PFSK-1 (cell line): ENCODE measurements at regions not wholly inside any gene's neighbourhood (a gene's known extent, or its start where the extent isn't known, plus 50 kb on each side); places are given as distances from the start of the nearest gene placed in this dataset.

ENCODE experiments used
- FOXP2 ChIP-seq: optimal IDR thresholded peaks from 2 replicates; pipeline ENCODE3; 2011; ENCODE audit warnings: borderline replicate concordance, control low read depth, inconsistent platforms; ENCODE audit not compliant: insufficient read depth; ENCODE audit errors: extremely low read length, extremely low read depth
- POLR2AphosphoS5 ChIP-seq: IDR thresholded peaks from 2 replicates; pipeline ENCODE4 v1.6.1; 2012; ENCODE audit warnings: low read depth, mild to moderate bottlenecking, control low read depth, low read length, moderate library complexity
- SIN3A ChIP-seq: IDR thresholded peaks from 2 replicates; pipeline ENCODE4 v1.6.1; 2012; ENCODE audit warnings: mild to moderate bottlenecking, low read length, moderate library complexity, borderline replicate concordance; ENCODE audit not compliant: insufficient read depth
- TAF1 ChIP-seq: IDR thresholded peaks from 2 replicates; pipeline ENCODE4 v1.6.1; 2012; ENCODE audit warnings: low read length, control low read depth, borderline replicate concordance; ENCODE audit not compliant: insufficient read depth
- TF ChIP-seq, protein P1 (sequence below), 2 experiments: IDR thresholded peaks; 2 replicates each; pipeline versions ENCODE4 v1.6.1 to v1.8.0; 2011 to 2012; ENCODE audit warnings: low read depth in 2 of 2, low read length in 2 of 2, control low read depth in 1 of 2, inconsistent platforms in 1 of 2, mild to moderate bottlenecking in 1 of 2, moderate library complexity in 1 of 2; ENCODE audit not compliant: insufficient read depth in 1 of 2

DNA sequence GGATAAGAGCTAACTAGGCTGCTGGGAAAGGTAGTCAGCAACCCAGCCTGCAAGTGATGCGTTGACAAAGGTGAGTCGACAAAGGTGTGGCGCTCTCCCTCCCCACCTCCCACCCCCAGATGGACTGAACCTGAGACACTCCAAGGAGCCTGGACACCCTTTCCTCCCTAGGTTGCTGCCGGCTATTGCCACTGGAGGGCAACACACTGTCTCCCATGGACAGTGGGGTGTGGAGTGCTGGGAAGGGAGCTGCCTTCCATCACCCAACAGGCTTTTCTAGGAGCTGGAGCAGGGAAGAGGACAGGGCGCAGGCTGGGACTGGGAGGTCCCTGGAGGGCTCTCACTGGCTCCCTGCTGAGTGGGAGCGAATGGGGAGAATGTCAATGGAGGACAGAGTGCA lies 75.4 kb upstream of the ARAP3 start:
- TF ChIP-seq SIN3A (no peak), POLR2AphosphoS5 (no peak), TAF1 (no peak), FOXP2 (peak; percentile 47)
- TF ChIP-seq, protein P1, sequence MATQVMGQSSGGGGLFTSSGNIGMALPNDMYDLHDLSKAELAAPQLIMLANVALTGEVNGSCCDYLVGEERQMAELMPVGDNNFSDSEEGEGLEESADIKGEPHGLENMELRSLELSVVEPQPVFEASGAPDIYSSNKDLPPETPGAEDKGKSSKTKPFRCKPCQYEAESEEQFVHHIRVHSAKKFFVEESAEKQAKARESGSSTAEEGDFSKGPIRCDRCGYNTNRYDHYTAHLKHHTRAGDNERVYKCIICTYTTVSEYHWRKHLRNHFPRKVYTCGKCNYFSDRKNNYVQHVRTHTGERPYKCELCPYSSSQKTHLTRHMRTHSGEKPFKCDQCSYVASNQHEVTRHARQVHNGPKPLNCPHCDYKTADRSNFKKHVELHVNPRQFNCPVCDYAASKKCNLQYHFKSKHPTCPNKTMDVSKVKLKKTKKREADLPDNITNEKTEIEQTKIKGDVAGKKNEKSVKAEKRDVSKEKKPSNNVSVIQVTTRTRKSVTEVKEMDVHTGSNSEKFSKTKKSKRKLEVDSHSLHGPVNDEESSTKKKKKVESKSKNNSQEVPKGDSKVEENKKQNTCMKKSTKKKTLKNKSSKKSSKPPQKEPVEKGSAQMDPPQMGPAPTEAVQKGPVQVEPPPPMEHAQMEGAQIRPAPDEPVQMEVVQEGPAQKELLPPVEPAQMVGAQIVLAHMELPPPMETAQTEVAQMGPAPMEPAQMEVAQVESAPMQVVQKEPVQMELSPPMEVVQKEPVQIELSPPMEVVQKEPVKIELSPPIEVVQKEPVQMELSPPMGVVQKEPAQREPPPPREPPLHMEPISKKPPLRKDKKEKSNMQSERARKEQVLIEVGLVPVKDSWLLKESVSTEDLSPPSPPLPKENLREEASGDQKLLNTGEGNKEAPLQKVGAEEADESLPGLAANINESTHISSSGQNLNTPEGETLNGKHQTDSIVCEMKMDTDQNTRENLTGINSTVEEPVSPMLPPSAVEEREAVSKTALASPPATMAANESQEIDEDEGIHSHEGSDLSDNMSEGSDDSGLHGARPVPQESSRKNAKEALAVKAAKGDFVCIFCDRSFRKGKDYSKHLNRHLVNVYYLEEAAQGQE (IDR thresholded peaks at IDR 0.05; ENCODE audit: insufficient read depth in 1 of 2, low read depth in 2 of 2, low read length in 2 of 2) = peak; percentile 41 to 67; a peak in 2 of 4 replicates

DNA sequence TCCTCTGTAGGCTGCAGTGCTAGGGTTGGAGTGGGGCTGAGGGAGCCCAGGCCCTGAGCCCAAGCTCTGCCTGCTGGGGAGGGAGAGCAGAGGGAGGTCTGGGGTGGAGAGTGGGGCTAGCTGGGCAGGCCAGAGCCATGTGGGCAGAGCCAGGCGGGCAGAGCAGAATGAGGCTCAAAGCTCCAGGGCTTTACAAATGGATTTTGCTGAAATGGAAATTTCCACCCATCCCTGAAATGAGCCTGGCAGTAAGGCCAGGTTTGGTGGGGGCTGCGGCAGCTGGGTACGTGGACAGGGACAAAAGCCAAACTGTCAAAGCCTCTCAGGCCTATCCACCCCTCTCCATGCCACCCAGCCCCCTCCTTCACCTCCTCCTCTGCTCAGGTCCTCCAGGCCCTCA lies 74.2 kb upstream of the ARAP3 start:
- TF ChIP-seq, protein P1 (IDR thresholded peaks at IDR 0.05; ENCODE audit: insufficient read depth in 1 of 2, low read depth in 2 of 2, low read length in 2 of 2) = no peak
- no peak for TF ChIP-seq SIN3A
- no peak for TF ChIP-seq FOXP2
- no peak for TF ChIP-seq POLR2AphosphoS5
- TF ChIP-seq TAF1 = no peak

DNA sequence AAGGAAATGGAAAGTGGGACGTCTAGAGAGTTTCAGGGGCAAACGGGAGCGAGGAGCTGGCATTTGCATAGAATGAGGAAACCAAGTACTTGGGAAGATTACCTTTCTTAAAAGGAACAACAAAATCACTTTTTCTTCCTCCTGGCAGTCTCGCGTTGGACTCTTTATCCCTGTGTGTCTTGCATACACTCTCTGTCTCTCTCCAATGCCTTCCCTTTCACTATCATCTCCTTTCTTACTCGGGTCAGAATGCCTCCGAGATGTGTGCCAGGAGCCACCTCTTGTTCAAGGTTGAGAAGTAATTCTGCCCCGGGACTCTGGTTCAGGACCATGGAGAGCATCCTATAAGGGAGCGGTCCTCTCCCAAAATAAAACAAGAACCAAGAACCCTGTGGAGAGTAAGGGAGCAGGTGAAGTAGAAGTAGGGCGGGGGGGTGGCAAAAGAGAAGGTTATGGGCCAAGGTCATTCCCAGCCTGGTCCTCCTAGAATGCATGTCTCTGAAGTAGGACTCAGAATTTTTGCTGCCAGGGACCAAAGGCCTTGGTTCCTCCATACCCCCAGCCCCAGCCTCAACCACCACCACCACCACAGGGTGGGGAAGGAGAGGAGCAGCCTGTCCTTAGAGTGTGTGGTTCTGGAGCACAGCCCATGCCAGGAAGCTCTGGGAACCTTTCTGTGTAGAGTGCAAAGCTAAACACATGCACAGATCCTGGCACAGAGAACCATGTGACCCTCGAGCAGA lies 72.1 kb upstream of the ARAP3 start:
- TF ChIP-seq, protein P1 (IDR thresholded peaks at IDR 0.05; ENCODE audit: insufficient read depth in 1 of 2, low read depth in 2 of 2, low read length in 2 of 2) = peak; percentile 93 to 97
- no peak for TF ChIP-seq FOXP2

DNA sequence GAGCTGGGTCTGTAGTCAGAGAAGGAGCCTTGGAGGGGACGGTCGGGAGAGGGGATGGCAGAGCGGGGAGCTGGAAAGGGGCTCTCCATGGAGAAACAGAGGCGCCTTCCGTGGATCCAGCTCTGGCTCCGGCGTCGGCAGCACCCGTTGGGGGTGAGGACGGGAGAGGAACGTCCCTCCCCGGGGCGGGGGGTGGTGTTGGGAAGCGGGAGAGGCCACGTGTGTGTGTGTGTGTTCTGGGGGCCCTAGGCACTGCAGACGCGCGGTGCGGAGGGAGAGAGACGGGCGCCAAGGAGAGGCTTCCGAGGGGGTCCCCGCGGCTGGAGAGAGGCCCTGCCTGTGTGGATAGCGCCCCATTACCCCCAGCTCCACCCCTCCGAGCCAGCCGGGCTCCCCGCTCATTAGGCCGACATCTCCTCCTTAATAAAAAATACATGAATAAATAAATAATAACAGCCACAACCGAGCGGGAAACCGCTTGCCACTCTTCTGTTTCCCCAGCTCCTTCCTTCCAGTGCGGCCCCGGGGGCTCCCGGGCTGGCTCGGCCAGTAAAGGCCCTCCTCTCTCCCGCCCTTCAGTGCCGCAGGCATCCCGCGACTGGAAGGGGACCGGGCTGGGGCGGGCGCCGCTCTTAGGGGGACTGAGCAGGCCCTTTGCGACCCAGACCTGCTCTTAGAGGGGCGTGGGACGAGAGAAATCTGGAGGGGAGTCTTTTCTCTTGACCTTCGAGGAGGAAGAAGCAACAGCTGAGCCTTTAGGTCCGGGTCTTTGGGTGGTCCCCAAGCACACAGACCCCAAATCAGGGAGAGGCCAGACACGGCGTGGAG lies 71.3 kb upstream of the ARAP3 start:
- TF ChIP-seq, protein P1 (IDR thresholded peaks at IDR 0.05; ENCODE audit: insufficient read depth in 1 of 2, low read depth in 2 of 2, low read length in 2 of 2) = no peak
- TF ChIP-seq TAF1 (no peak), POLR2AphosphoS5 (no peak), FOXP2 (no peak), SIN3A (no peak)
